H9 (cell line): ENCODE measurements at regions not wholly inside any gene's neighbourhood (a gene's known extent, or its start where the extent isn't known, plus 50 kb on each side); places are given as distances from the start of the nearest gene placed in this dataset.

Source experiments
- DNase-seq: peaks from one replicate; pipeline ENCODE4 v3.0.0-alpha.2; 2017
- H2AFZ ChIP-seq: one replicate; pipeline ENCODE4 v1.6.1; 2013; ENCODE audit warnings: mild to moderate bottlenecking, low read length, control low read depth, moderate library complexity
- H2AK5ac ChIP-seq: 2 replicates; pipeline ENCODE4 v1.6.1; 2013; ENCODE audit warnings: low read length, control low read depth, mixed read lengths; ENCODE audit not compliant: insufficient read length
- H2BK120ac ChIP-seq: one replicate; pipeline ENCODE4 v1.6.1; 2013; ENCODE audit warnings: low read depth, mild to moderate bottlenecking, low read length, control low read depth, inconsistent platforms; ENCODE audit not compliant: poor library complexity, severe bottlenecking
- H2BK12ac ChIP-seq: 2 replicates; pipeline ENCODE4 v1.6.1; 2013; ENCODE audit warnings: low read length, control low read depth, mixed read lengths, low read depth; ENCODE audit not compliant: insufficient read length
- H2BK15ac ChIP-seq: 2 replicates; pipeline ENCODE4 v1.6.1; 2013; ENCODE audit warnings: low read depth, low read length, control low read depth
- H2BK20ac ChIP-seq: one replicate; pipeline ENCODE4 v1.6.1; 2013; ENCODE audit warnings: low read depth, mild to moderate bottlenecking, low read length, control low read depth, inconsistent platforms; ENCODE audit not compliant: poor library complexity, severe bottlenecking
- H2BK5ac ChIP-seq: 2 replicates; pipeline ENCODE4 v1.6.1; 2013; ENCODE audit warnings: low read length, control low read depth, mixed read lengths; ENCODE audit not compliant: insufficient read length
- H3K14ac ChIP-seq: 2 replicates; pipeline ENCODE4 v1.6.1; 2013; ENCODE audit warnings: low read length, control low read depth; ENCODE audit not compliant: insufficient read depth
- H3K18ac ChIP-seq: 2 replicates; pipeline ENCODE4 v1.6.1; 2013; ENCODE audit warnings: low read depth, mild to moderate bottlenecking, mixed read lengths, low read length, control low read depth; ENCODE audit not compliant: insufficient read length
- H3K23ac ChIP-seq: 2 replicates; pipeline ENCODE4 v1.6.1; 2013; ENCODE audit warnings: low read length, control low read depth, mixed read lengths, low read depth; ENCODE audit not compliant: insufficient read length
- H3K23me2 ChIP-seq: 2 replicates; pipeline ENCODE4 v1.6.1; 2013; ENCODE audit warnings: low read depth, mild to moderate bottlenecking, mixed read lengths, low read length, control low read depth; ENCODE audit not compliant: insufficient read length, poor library complexity, severe bottlenecking
- H3K27ac ChIP-seq: 2 replicates; pipeline ENCODE4 v1.5.1; 2013; ENCODE audit warnings: low read length, control low read depth, mixed read lengths, low read depth; ENCODE audit not compliant: insufficient read length
- H3K27me3 ChIP-seq: 2 replicates; pipeline ENCODE4 v1.6.1; 2013; ENCODE audit warnings: low read length, control low read depth, inconsistent platforms; ENCODE audit not compliant: insufficient read depth
- H3K4ac ChIP-seq: 2 replicates; pipeline ENCODE4 v1.6.1; 2013; ENCODE audit warnings: low read depth, mild to moderate bottlenecking, control low read depth, inconsistent platforms, low read length, moderate library complexity
- H3K4me1 ChIP-seq: 2 replicates; pipeline ENCODE4 v1.6.1; 2013; ENCODE audit warnings: low read length, control low read depth, inconsistent platforms; ENCODE audit not compliant: insufficient read depth
- H3K4me2 ChIP-seq: 2 replicates; pipeline ENCODE4 v1.6.1; 2013; ENCODE audit warnings: low read length, control low read depth, mixed read lengths; ENCODE audit not compliant: insufficient read length, insufficient read depth
- H3K56ac ChIP-seq: 2 replicates; pipeline ENCODE4 v1.6.1; 2013; ENCODE audit warnings: low read depth, mild to moderate bottlenecking, mixed read lengths, low read length, control low read depth; ENCODE audit not compliant: insufficient read length
- H3K79me1 ChIP-seq: 2 replicates; pipeline ENCODE4 v1.6.1; 2013; ENCODE audit warnings: low read depth, mild to moderate bottlenecking, moderate library complexity, low read length, control low read depth, inconsistent platforms; ENCODE audit not compliant: insufficient read depth, poor library complexity, severe bottlenecking
- H3K79me2 ChIP-seq: 2 replicates; pipeline ENCODE4 v1.6.1; 2013; ENCODE audit warnings: low read length, control low read depth, inconsistent platforms; ENCODE audit not compliant: insufficient read depth
- H3K9ac ChIP-seq: 2 replicates; pipeline ENCODE4 v1.6.1; 2013; ENCODE audit warnings: low read length, control low read depth, mixed read lengths; ENCODE audit not compliant: insufficient read length; ENCODE audit errors: extremely low read depth
- H3K9me3 ChIP-seq: one replicate; pipeline ENCODE4 v1.6.1; 2013; ENCODE audit warnings: low read depth, low read length, inconsistent platforms; ENCODE audit not compliant: control insufficient read depth
- H3T11ph ChIP-seq: one replicate; pipeline ENCODE4 v1.6.1; 2013; ENCODE audit warnings: mild to moderate bottlenecking, low read length, control low read depth, inconsistent platforms
- H4K20me1 ChIP-seq: one replicate; pipeline ENCODE4 v1.6.1; 2013; ENCODE audit not compliant: control insufficient read depth, insufficient read length, insufficient read depth
- H4K5ac ChIP-seq: 2 replicates; pipeline ENCODE4 v1.6.1; 2013; ENCODE audit warnings: low read depth, mild to moderate bottlenecking, mixed read lengths, low read length, control low read depth; ENCODE audit not compliant: insufficient read length
- H4K8ac ChIP-seq: replicated peaks from 2 replicates; pipeline ENCODE4 v1.6.1; 2013; ENCODE audit warnings: low read length, control low read depth, mixed read lengths, low read depth; ENCODE audit not compliant: insufficient read length
- H4K91ac ChIP-seq: 2 replicates; pipeline ENCODE4 v1.6.1; 2013; ENCODE audit warnings: low read depth, mild to moderate bottlenecking, moderate library complexity, mixed read lengths, low read length, control low read depth; ENCODE audit not compliant: insufficient read length
- H3K27ac Mint-ChIP-seq, 3 experiments: 2 replicates in 2 of 3; 3 replicates in 1 of 3; pipeline ENCODE4 v1.8.0; 2020 to 2021; ENCODE audit warnings: mixed read lengths in 3 of 3, mild to moderate bottlenecking in 1 of 3, moderate library complexity in 1 of 3
- H3K27me3 Mint-ChIP-seq: 2 replicates; pipeline ENCODE4 v1.8.0; 2021; ENCODE audit warnings: low read depth, mild to moderate bottlenecking, moderate library complexity, mixed read lengths
- H3K36me3 Mint-ChIP-seq, 3 experiments: 2 replicates in 2 of 3; 3 replicates in 1 of 3; pipeline ENCODE4 v1.8.0; 2020 to 2021; ENCODE audit warnings: low read depth in 3 of 3, mixed read lengths in 3 of 3; ENCODE audit not compliant: insufficient read depth in 1 of 3
- H3K4me1 Mint-ChIP-seq, 2 experiments: 2 replicates each; pipeline ENCODE4 v1.8.0; 2020; ENCODE audit warnings: mixed read lengths in 2 of 2
- H3K4me3 Mint-ChIP-seq, 2 experiments: 2 replicates in 1 of 2; 3 replicates in 1 of 2; pipeline ENCODE4 v1.8.0; 2020 to 2021; ENCODE audit warnings: mild to moderate bottlenecking in 2 of 2, mixed read lengths in 2 of 2, moderate library complexity in 1 of 2
- H3K9me3 Mint-ChIP-seq, 2 experiments: 2 replicates in 1 of 2; 3 replicates in 1 of 2; pipeline ENCODE4 v1.8.0; 2020; ENCODE audit warnings: mild to moderate bottlenecking in 2 of 2, mixed read lengths in 2 of 2, moderate library complexity in 1 of 2
- CTCF ChIP-seq: fragments of 200-600 bp; sonication (generic); conservative IDR thresholded peaks from 3 replicates; pipeline ENCODE4 v1.8.0; 2021; ENCODE audit warnings: antibody characterized with exemption, mild to moderate bottlenecking
- WGBS: extraction: QIAGEN DNeasy Blood & Tissue Kit; methylation state at CpG from one replicate; pipeline ENCODE4 v1.1.7; 2013; ENCODE audit warnings: missing lambda C conversion rate, low lambda C conversion rate, mixed read lengths; ENCODE audit not compliant: insufficient read length; ENCODE audit errors: extremely low coverage; 5-methylcytosine and 5-hydroxymethylcytosine counted together

GRCh38 chr6:105921781-105922180 is 164.4 kb upstream of the PRDM1 start:
- no peaks in the 10 kb centered on the region for H3K9me3 ChIP-seq

More at GRCh38 chr6:105921781-105922180, 164.4 kb upstream of the PRDM1 start:
- Histone ChIP-seq H2BK20ac (no peak overlapping the region), H3K79me2 (no peaks in the 10 kb centered on the region), H4K20me1 (no peaks in the 10 kb centered on the region), H2BK120ac (no peak overlapping the region), H2AK5ac (no peak overlapping the region), H3K18ac (no peak overlapping the region), H4K8ac (no peak overlapping the region), H2AFZ (no peak overlapping the region), H2BK5ac (no peak overlapping the region), H3K23ac (no peak overlapping the region), H3K27me3 (no peaks in the 10 kb centered on the region), H3K23me2 (no peaks in the 10 kb centered on the region), H3K14ac (no peak overlapping the region), H3K4me1 (no peaks in the 10 kb centered on the region), H2BK12ac (no peak overlapping the region), H3K56ac (no peak overlapping the region), H3K79me1 (no peaks in the 10 kb centered on the region), H3K27ac (no peak overlapping the region), H4K5ac (no peak overlapping the region), H4K91ac (no peak overlapping the region), H2BK15ac (no peak overlapping the region), H3T11ph (no peak overlapping the region), H3K4ac (no peak overlapping the region), H3K4me2 (no peak overlapping the region), H3K9ac (no peak overlapping the region)
- H3K36me3 Mint-ChIP-seq: no peaks in the 10 kb centered on the region; a peak in 1 of 7 replicates
- 0 out of 2 replicates have a peak, but pooled peaks cover 2% of the 10 kb centered on the region for H3K27me3 Mint-ChIP-seq
- WGBS: no CpG with 5 or more reads among the region's 3 CpGs
- H3K4me1 Mint-ChIP-seq: no peaks in the 10 kb centered on the region
- no peak for DNase-seq
- no peak overlapping the region for H3K27ac Mint-ChIP-seq
- H3K9me3 Mint-ChIP-seq: no peaks in the 10 kb centered on the region
- H3K4me3 Mint-ChIP-seq: no peak overlapping the region
- no peak for TF ChIP-seq CTCF
